CD14-positive monocyte (primary cell): ENCODE measurements at regions not wholly inside any gene's neighbourhood (a gene's known extent, or its start where the extent isn't known, plus 50 kb on each side); places are given as distances from the start of the nearest gene placed in this dataset.

Source experiments
- DNase-seq, 3 donors: peaks; one replicate each; pipeline ENCODE4 v3.0.0-alpha.2; 2011 to 2022
- H2AFZ ChIP-seq: 2 replicates; pipeline ENCODE4 v1.6.0; 2012; ENCODE audit warnings: mild to moderate bottlenecking, low read depth, low read length, inconsistent platforms; ENCODE audit not compliant: insufficient read depth, poor library complexity, severe bottlenecking
- H3K27ac ChIP-seq, 2 donors: 1 replicate in 1 of 2; 2 replicates in 1 of 2; pipeline ENCODE4 v1.5.1; 2012 to 2013; ENCODE audit warnings: low read length in 2 of 2, control low read depth in 1 of 2, inconsistent platforms in 1 of 2, low read depth in 1 of 2, mild to moderate bottlenecking in 1 of 2
- H3K27me3 ChIP-seq, 2 donors: one replicate each; pipeline versions ENCODE4 v1.6.0 to v1.6.1; 2011 to 2013; ENCODE audit warnings: low read length in 2 of 2; ENCODE audit not compliant: control insufficient read depth in 2 of 2, insufficient read depth in 2 of 2
- H3K36me3 ChIP-seq, 2 donors: replicated peaks in 1 of 2; 1 replicate in 1 of 2; 2 replicates in 1 of 2; pipeline versions ENCODE4 v1.5.1 to v1.6.1; 2012 to 2013; ENCODE audit warnings: low read length in 2 of 2, control low read depth in 1 of 2, inconsistent platforms in 1 of 2, mild to moderate bottlenecking in 1 of 2; ENCODE audit not compliant: insufficient read depth in 2 of 2, control insufficient read depth in 1 of 2
- H3K4me1 ChIP-seq, 2 donors: 1 replicate in 1 of 2; 2 replicates in 1 of 2; pipeline versions ENCODE4 v1.5.1 to v1.6.1; 2012 to 2013; ENCODE audit warnings: low read length in 2 of 2, control low read depth in 1 of 2, inconsistent platforms in 1 of 2, mild to moderate bottlenecking in 1 of 2, moderate library complexity in 1 of 2; ENCODE audit not compliant: insufficient read depth in 2 of 2, control insufficient read depth in 1 of 2
- H3K4me2 ChIP-seq: replicated peaks from 2 replicates; pipeline ENCODE3; 2012; ENCODE audit warnings: low read length, moderate library complexity, mild to moderate bottlenecking; ENCODE audit not compliant: poor library complexity, severe bottlenecking; ENCODE audit errors: extremely low read depth
- H3K4me3 ChIP-seq, 3 experiments: fragments of 200-600 bp in 1 of 3; sonication (generic) in 1 of 3; replicated peaks in 1 of 3; 1 replicate in 2 of 3; 2 replicates in 1 of 3; pipeline ENCODE4 v1.5.1; 2011 to 2013; ENCODE audit warnings: low read length in 3 of 3, mild to moderate bottlenecking in 3 of 3, control low read depth in 2 of 3, low read depth in 2 of 3, inconsistent platforms in 1 of 3, moderate library complexity in 1 of 3
- H3K79me2 ChIP-seq: 2 replicates; pipeline ENCODE4 v1.6.0; 2012; ENCODE audit warnings: mild to moderate bottlenecking, control low read depth, inconsistent platforms, low read length, moderate library complexity; ENCODE audit not compliant: insufficient read depth
- H3K9ac ChIP-seq: 2 replicates; pipeline ENCODE4 v1.6.0; 2017; ENCODE audit warnings: low read length, mild to moderate bottlenecking; ENCODE audit not compliant: insufficient read depth, poor library complexity, severe bottlenecking
- H3K9me3 ChIP-seq, 2 donors: replicated peaks in 1 of 2; 1 replicate in 1 of 2; 2 replicates in 1 of 2; pipeline versions ENCODE4 v1.5.1 to v1.6.1; 2012 to 2013; ENCODE audit warnings: low read length in 2 of 2, control low read depth in 1 of 2; ENCODE audit not compliant: control insufficient read depth in 1 of 2, insufficient read depth in 1 of 2
- H4K20me1 ChIP-seq: 2 replicates; pipeline ENCODE4 v1.6.0; 2012; ENCODE audit warnings: mild to moderate bottlenecking, low read length, control low read depth, moderate library complexity; ENCODE audit not compliant: insufficient read depth
- H3K27ac Mint-ChIP-seq, 7 donors: one replicate each; pipeline ENCODE4 v1.8.0; 2020; ENCODE audit warnings: mild to moderate bottlenecking in 7 of 7, mixed read lengths in 7 of 7, moderate library complexity in 6 of 7, inconsistent platforms in 2 of 7
- H3K27me3 Mint-ChIP-seq, 3 donors: one replicate each; pipeline ENCODE4 v1.8.0; 2021 to 2022; ENCODE audit warnings: low read depth in 3 of 3, mild to moderate bottlenecking in 3 of 3, mixed read lengths in 3 of 3, moderate library complexity in 3 of 3, inconsistent platforms in 1 of 3
- H3K36me3 Mint-ChIP-seq, 2 donors: one replicate each; pipeline ENCODE4 v1.8.0; 2020; ENCODE audit warnings: mixed read lengths in 2 of 2, inconsistent platforms in 1 of 2, mild to moderate bottlenecking in 1 of 2
- H3K4me1 Mint-ChIP-seq: one replicate; pipeline ENCODE4 v1.8.0; 2020; ENCODE audit warnings: mild to moderate bottlenecking, mixed read lengths
- H3K4me3 Mint-ChIP-seq, 2 donors: one replicate each; pipeline ENCODE4 v1.8.0; 2020; ENCODE audit warnings: mild to moderate bottlenecking in 2 of 2, mixed read lengths in 2 of 2, moderate library complexity in 1 of 2
- H3K9me3 Mint-ChIP-seq, 7 donors: one replicate each; pipeline ENCODE4 v1.8.0; 2020 to 2022; ENCODE audit warnings: mixed read lengths in 7 of 7, mild to moderate bottlenecking in 6 of 7, moderate library complexity in 6 of 7, inconsistent platforms in 2 of 7
- CTCF ChIP-seq: fragments of 200-600 bp; IDR thresholded peaks from one replicate; pipeline ENCODE4 v1.8.0; 2022; ENCODE audit warnings: antibody characterized with exemption, mild to moderate bottlenecking
- WGBS: methylation state at CpG from one replicate; pipeline ENCODE4 v1.1.5; 2013; ENCODE audit warnings: missing lambda C conversion rate; ENCODE audit not compliant: insufficient coverage; 5-methylcytosine and 5-hydroxymethylcytosine counted together
- intact Hi-C, 2 donors: fragments of 100-400 bp; cut with micrococcal nuclease; formaldehyde crosslinking; loops; one replicate each; pipeline versions ENCODE4 v1.15.0 to v1.15.1; 2023

- no peaks in the 10 kb centered on the region for H3K36me3 Mint-ChIP-seq
- H4K20me1 ChIP-seq: no peaks in the 10 kb centered on the region
- H2AFZ ChIP-seq: no peak overlapping the region
- H3K36me3 ChIP-seq: no peaks in the 10 kb centered on the region
- no peak overlapping the region for H3K9ac ChIP-seq
- H3K4me1 Mint-ChIP-seq: peaks cover 22% of the 10 kb centered on the region
- intact Hi-C loops: no loop called here
- H3K27ac Mint-ChIP-seq: peak overlapping the region in 1 of 7 donors; percentile 27
- 91% methylated on average over 8 of the region's 9 CpGs for WGBS
- H3K27me3 Mint-ChIP-seq: peaks cover 11 to 31% (median 26%) of the 10 kb centered on the region in 3 donors
- no peak for TF ChIP-seq CTCF
- peaks cover 17 to 19% of the 10 kb centered on the region in 2 donors for H3K4me1 ChIP-seq
- peaks cover 0 to 9% of the 10 kb centered on the region in 2 donors for H3K9me3 ChIP-seq
- DNase-seq: no peak
- H3K79me2 ChIP-seq: no peaks in the 10 kb centered on the region
- H3K9me3 Mint-ChIP-seq: peaks cover 0 to 16% (median 2%) of the 10 kb centered on the region in 7 donors
- H3K27me3 ChIP-seq: no peaks in the 10 kb centered on the region
- H3K4me3 Mint-ChIP-seq: no peak overlapping the region
- H3K27ac ChIP-seq: no peak overlapping the region
- no peak overlapping the region for H3K4me2 ChIP-seq
- no peak overlapping the region for H3K4me3 ChIP-seq
These were observed 692.9 kb downstream of the QKI start for GRCh38 chr6:164107297-164107995.

GRCh38 chr6:164106345-164106769, 691.8 kb downstream of the QKI start:
- WGBS: 64% methylated on average over 15 of the region's 17 CpGs

More at GRCh38 chr6:164106345-164106769, 691.8 kb downstream of the QKI start:
- H3K36me3 ChIP-seq: no peaks in the 10 kb centered on the region
- TF ChIP-seq CTCF: no peak
- no peaks in the 10 kb centered on the region for H4K20me1 ChIP-seq
- intact Hi-C loops: no loop called here
- H3K27me3 Mint-ChIP-seq: peaks cover 12 to 27% (median 27%) of the 10 kb centered on the region in 3 donors
- H3K4me3 Mint-ChIP-seq: no peak overlapping the region
- H3K27ac ChIP-seq: no peak overlapping the region
- peaks cover 0 to 8% (median 2%) of the 10 kb centered on the region in 7 donors for H3K9me3 Mint-ChIP-seq
- H2AFZ ChIP-seq: no peak overlapping the region
- no peaks in the 10 kb centered on the region for H3K27me3 ChIP-seq
- no peak for DNase-seq
- peaks cover 0 to 3% of the 10 kb centered on the region in 2 donors for H3K9me3 ChIP-seq
- H3K27ac Mint-ChIP-seq: no peak overlapping the region
- H3K79me2 ChIP-seq: no peaks in the 10 kb centered on the region
- no peaks in the 10 kb centered on the region for H3K36me3 Mint-ChIP-seq
- peaks cover 22% of the 10 kb centered on the region for H3K4me1 Mint-ChIP-seq
- H3K4me2 ChIP-seq: no peak overlapping the region
- no peak overlapping the region for H3K9ac ChIP-seq
- peaks cover 17 to 19% of the 10 kb centered on the region in 2 donors for H3K4me1 ChIP-seq
- H3K4me3 ChIP-seq: no peak overlapping the region
